Cardiac muscle cell (in vitro differentiated cells and primary cell): ENCODE measurements at regions not wholly inside any gene's neighbourhood (a gene's known extent, or its start where the extent isn't known, plus 50 kb on each side); places are given as distances from the start of the nearest gene placed in this dataset.

Source experiments
- DNase-seq, 2 donors: peaks; one replicate each; pipeline versions ENCODE4 v3.0.0 to v3.0.0-alpha.2; 2010 to 2017; ENCODE audit warnings: low read depth in 1 of 2, low spot score in 1 of 2
- H3K27ac ChIP-seq: fragments of 200-600 bp; sonication (generic); 2 replicates; pipeline ENCODE4 v1.5.1; 2016
- H3K27me3 ChIP-seq: fragments of 200-600 bp; sonication (generic); 2 replicates; pipeline ENCODE4 v1.6.0; 2016; ENCODE audit warnings: control low read depth
- H3K36me3 ChIP-seq: fragments of 200-600 bp; sonication (generic); 2 replicates; pipeline ENCODE4 v1.5.1; 2016; ENCODE audit warnings: control low read depth
- H3K4me1 ChIP-seq: fragments of 200-600 bp; sonication (generic); 2 replicates; pipeline ENCODE4 v1.8.1; 2017; ENCODE audit warnings: low read depth, mild to moderate bottlenecking, mixed run types
- H3K4me3 ChIP-seq: fragments of 200-600 bp; sonication (generic); 2 replicates; pipeline ENCODE4 v1.5.1; 2016; ENCODE audit warnings: mild to moderate bottlenecking
- H3K9me3 ChIP-seq: fragments of 200-600 bp; sonication (generic); 2 replicates; pipeline ENCODE4 v1.5.1; 2017; ENCODE audit warnings: low read depth, mild to moderate bottlenecking, control low read depth
- CTCF ChIP-seq: IDR thresholded peaks from 2 replicates; pipeline ENCODE4 v1.5.1; 2012; ENCODE audit warnings: low read depth, mild to moderate bottlenecking, low read length

GRCh38 chr5:135114759-135115158 lies 80.7 kb upstream of the PITX1 start:
- Histone ChIP-seq H3K4me1 (peaks cover 16% of the 10 kb centered on the region), H3K27ac (no peak overlapping the region), H3K36me3 (no peaks in the 10 kb centered on the region), H3K27me3 (peaks cover 51% of the 10 kb centered on the region), H3K9me3 (no peaks in the 10 kb centered on the region), H3K4me3 (no peak overlapping the region)
- no peak for DNase-seq
- no peak for TF ChIP-seq CTCF

- H3K4me3 ChIP-seq: no peak overlapping the region
- H3K27ac ChIP-seq: no peak overlapping the region
- TF ChIP-seq CTCF: no peak
- peaks cover 5% of the 10 kb centered on the region for H3K4me1 ChIP-seq
- no peaks in the 10 kb centered on the region for H3K36me3 ChIP-seq
- DNase-seq: no peak
- peaks cover 58% of the 10 kb centered on the region for H3K27me3 ChIP-seq
- H3K9me3 ChIP-seq: no peaks in the 10 kb centered on the region
Observed at GRCh38 chr5:135112008-135112725, 78.1 kb upstream of the PITX1 start.

GRCh38 chr5:135110785-135111596 lies 77.0 kb upstream of the PITX1 start:
- peaks cover 60% of the 10 kb centered on the region for H3K27me3 ChIP-seq
- TF ChIP-seq CTCF: no peak
- H3K36me3 ChIP-seq: no peaks in the 10 kb centered on the region
- no peak overlapping the region for H3K27ac ChIP-seq
- no peak overlapping the region for H3K4me3 ChIP-seq
- no peaks in the 10 kb centered on the region for H3K9me3 ChIP-seq
- peaks cover 5% of the 10 kb centered on the region for H3K4me1 ChIP-seq
- DNase-seq: no peak

GRCh38 chr5:135108992-135109391 lies 75.0 kb upstream of the PITX1 start:
- Histone ChIP-seq H3K27me3 (peaks cover 53% of the 10 kb centered on the region), H3K36me3 (no peaks in the 10 kb centered on the region), H3K9me3 (no peaks in the 10 kb centered on the region), H3K4me1 (no peaks in the 10 kb centered on the region), H3K4me3 (no peak overlapping the region), H3K27ac (no peak overlapping the region)
- TF ChIP-seq CTCF: no peak
- DNase-seq: no peak

- no peak for TF ChIP-seq CTCF
- DNase-seq: no peak
- no peaks in the 10 kb centered on the region for H3K36me3 ChIP-seq
- H3K27me3 ChIP-seq: peaks cover 50% of the 10 kb centered on the region
- no peak overlapping the region for H3K27ac ChIP-seq
- H3K4me3 ChIP-seq: no peak overlapping the region
- no peaks in the 10 kb centered on the region for H3K4me1 ChIP-seq
- H3K9me3 ChIP-seq: no peaks in the 10 kb centered on the region
Observed at GRCh38 chr5:135108569-135108968, 74.5 kb upstream of the PITX1 start.
